Keratinocyte (primary cell): ENCODE measurements at regions not wholly inside any gene's neighbourhood (a gene's known extent, or its start where the extent isn't known, plus 50 kb on each side); places are given as distances from the start of the nearest gene placed in this dataset.

Experiments used
- DNase-seq: peaks from one replicate; pipeline ENCODE4 v3.0.0-alpha.2; 2011; ENCODE audit warnings: low read depth, missing footprints, low spot score
- FAIRE-seq: peaks from 2 replicates; lab custom pipeline; 2011; peaks lifted over from hg19 to GRCh38; lab: Jason Lieb, UNC
- H2AFZ ChIP-seq: 2 replicates; pipeline ENCODE4 v1.6.0; 2012; ENCODE audit warnings: low read length, control low read depth, inconsistent platforms; ENCODE audit not compliant: control insufficient read depth
- H3K27ac ChIP-seq: 2 replicates; pipeline ENCODE4 v1.5.1; 2011; ENCODE audit warnings: low read length; ENCODE audit not compliant: control insufficient read depth, insufficient read depth
- H3K27me3 ChIP-seq: 3 replicates; pipeline ENCODE4 v1.6.0; 2011; ENCODE audit warnings: low read length; ENCODE audit not compliant: control insufficient read depth, insufficient read depth; ENCODE audit errors: extremely low read depth
- H3K36me3 ChIP-seq, 2 experiments: 2 replicates in 1 of 2; 3 replicates in 1 of 2; pipeline ENCODE4 v1.5.1; 2011; ENCODE audit warnings: low read length in 2 of 2, mild to moderate bottlenecking in 1 of 2; ENCODE audit not compliant: control insufficient read depth in 2 of 2, insufficient read depth in 2 of 2; ENCODE audit errors: extremely low read depth in 1 of 2
- H3K4me1 ChIP-seq: 3 replicates; pipeline ENCODE4 v1.5.1; 2011; ENCODE audit warnings: low read length; ENCODE audit not compliant: control insufficient read depth, insufficient read depth; ENCODE audit errors: extremely low read depth
- H3K4me2 ChIP-seq: 3 replicates; pipeline ENCODE4 v1.6.0; 2011; ENCODE audit warnings: low read depth, low read length; ENCODE audit not compliant: control insufficient read depth, insufficient read depth; ENCODE audit errors: extremely low read depth
- H3K4me3 ChIP-seq, 3 experiments: fragments of 200-600 bp in 1 of 3; sonication (generic) in 1 of 3; 2 replicates in 2 of 3; 3 replicates in 1 of 3; pipeline ENCODE4 v1.5.1; 2011 to 2016; ENCODE audit warnings: low read length in 3 of 3, mild to moderate bottlenecking in 3 of 3, control low read depth in 2 of 3, inconsistent platforms in 1 of 3, low read depth in 1 of 3, mixed read lengths in 1 of 3, mixed run types in 1 of 3, moderate library complexity in 1 of 3; ENCODE audit not compliant: control insufficient read depth in 2 of 3, insufficient read depth in 2 of 3; ENCODE audit errors: extremely low read depth in 1 of 3
- H3K79me2 ChIP-seq: 2 replicates; pipeline ENCODE4 v1.6.0; 2012; ENCODE audit warnings: low read length; ENCODE audit not compliant: control insufficient read depth, insufficient read depth
- H3K9ac ChIP-seq: 3 replicates; pipeline ENCODE4 v1.6.0; 2011; ENCODE audit warnings: low read length; ENCODE audit not compliant: control insufficient read depth, insufficient read depth; ENCODE audit errors: extremely low read depth
- H3K9me1 ChIP-seq: 3 replicates; pipeline ENCODE4 v1.6.0; 2011; ENCODE audit warnings: low read length; ENCODE audit not compliant: control insufficient read depth, insufficient read depth; ENCODE audit errors: extremely low read depth
- H3K9me3 ChIP-seq: 2 replicates; pipeline ENCODE4 v1.5.1; 2012; ENCODE audit warnings: low read depth, low read length; ENCODE audit not compliant: control insufficient read depth
- H4K20me1 ChIP-seq: 3 replicates; pipeline ENCODE4 v1.6.0; 2011; ENCODE audit warnings: low read length; ENCODE audit not compliant: control insufficient read depth, insufficient read depth; ENCODE audit errors: extremely low read depth
- CTCF ChIP-seq, 3 experiments: IDR thresholded peaks in 1 of 3; conservative IDR thresholded peaks in 1 of 3; optimal IDR thresholded peaks in 1 of 3; 2 replicates in 2 of 3; 3 replicates in 1 of 3; pipeline versions ENCODE3 to v1.5.1; 2011; ENCODE audit warnings: low read length in 3 of 3, mild to moderate bottlenecking in 3 of 3, moderate library complexity in 2 of 3, control low read depth in 1 of 3, inconsistent platforms in 1 of 3; ENCODE audit not compliant: insufficient read depth in 2 of 3; ENCODE audit errors: extremely low read depth in 1 of 3
- EZH2 ChIP-seq: IDR thresholded peaks from one replicate; pipeline ENCODE4 v1.6.1; 2012; ENCODE audit warnings: inconsistent platforms, mild to moderate bottlenecking, low read length, moderate library complexity
- dilution Hi-C: fragments of 300-500 bp; cut with MboI; formaldehyde crosslinking; loops from one replicate; pipeline ENCODE4 v1.7.0; 2020; ENCODE audit warnings: low sequenced_read_pairs; ENCODE audit not compliant: extremely low pct_ligation_motif_present

- TF ChIP-seq EZH2 (no peak), CTCF (optimal IDR thresholded peaks at IDR 0.05 in 1 of 3, IDR thresholded peaks at IDR 0.05 in 1 of 3, conservative IDR thresholded peaks at IDR 0.05 in 1 of 3; ENCODE audit: extremely low read depth in 1 of 3, insufficient read depth in 2 of 3, low read length in 3 of 3) (no peak)
Observed at GRCh38 chr6:113350461-113350860, 506.7 kb upstream of the MARCKS start.

GRCh38 chr6:113351173-113351834 lies 505.8 kb upstream of the MARCKS start:
- H3K9ac ChIP-seq = no peak overlapping the region
- no peak for DNase-seq

More at GRCh38 chr6:113350461-113350860, 506.7 kb upstream of the MARCKS start:
- no peaks in the 10 kb centered on the region for H4K20me1 ChIP-seq
- peaks cover 38% of the 10 kb centered on the region for H3K4me1 ChIP-seq
- no peak overlapping the region for H3K27ac ChIP-seq
- no peaks in the 10 kb centered on the region for H3K36me3 ChIP-seq
- no peaks in the 10 kb centered on the region for H3K79me2 ChIP-seq
- no peaks in the 10 kb centered on the region for H3K9me3 ChIP-seq
- FAIRE-seq (no peak), DNase-seq (no peak)
- no peaks in the 10 kb centered on the region for H3K9me1 ChIP-seq
- H3K4me2 ChIP-seq = no peak overlapping the region
- dilution Hi-C loops = no loop called here
- H3K4me3 ChIP-seq = no peak overlapping the region
- H3K9ac ChIP-seq = no peak overlapping the region
- H2AFZ ChIP-seq = no peak overlapping the region
- no peaks in the 10 kb centered on the region for H3K27me3 ChIP-seq

More at GRCh38 chr6:113351173-113351834, 505.8 kb upstream of the MARCKS start:
- Histone ChIP-seq H3K4me1 (peaks cover 38% of the 10 kb centered on the region), H3K9me1 (no peaks in the 10 kb centered on the region), H3K4me3 (no peak overlapping the region), H4K20me1 (no peaks in the 10 kb centered on the region), H3K79me2 (no peaks in the 10 kb centered on the region), H3K27me3 (no peaks in the 10 kb centered on the region), H3K36me3 (no peaks in the 10 kb centered on the region), H2AFZ (no peak overlapping the region), H3K4me2 (peak overlapping the region; percentile 92), H3K9me3 (no peaks in the 10 kb centered on the region), H3K27ac (peak overlapping the region; percentile 53)
- TF ChIP-seq CTCF (optimal IDR thresholded peaks at IDR 0.05 in 1 of 3, IDR thresholded peaks at IDR 0.05 in 1 of 3, conservative IDR thresholded peaks at IDR 0.05 in 1 of 3; ENCODE audit: extremely low read depth in 1 of 3, insufficient read depth in 2 of 3, low read length in 3 of 3) (no peak), EZH2 (no peak)
- peak; percentile 77 for FAIRE-seq
- dilution Hi-C loops = no loop called here
